Activated naive CD4-positive, alpha-beta T cell treated with anti-CD3 and anti-CD28 coated beads, Interleukin-2, amount 10 ng/mL, durations not matched to agents 7 days and 5 days (primary cell): ENCODE measurements at regions not wholly inside any gene's neighbourhood (a gene's known extent, or its start where the extent isn't known, plus 50 kb on each side); places are given as distances from the start of the nearest gene placed in this dataset.
"Not testable (repeated sequence)": the region's sequence is repeated elsewhere in the genome, so short reads cannot be mapped to it uniquely, and the experiment has no call there.

Source experiments
- CTCF ChIA-PET: fragments of 350-600 bp; sonication (Branson Sonifier 250); formaldehyde crosslinking; loops from one replicate; lab custom pipeline; 2021; ENCODE audit warnings: antibody characterized with exemption; lab: Charles Lee
- DNase-seq: peaks from one replicate; pipeline ENCODE4 v3.0.0-alpha.2; 2020
- H3K27ac Mint-ChIP-seq: one replicate; pipeline ENCODE4 v1.8.0; 2021; ENCODE audit warnings: mild to moderate bottlenecking, moderate library complexity, mixed read lengths
- H3K27me3 Mint-ChIP-seq: one replicate; pipeline ENCODE4 v1.8.0; 2021; ENCODE audit warnings: mild to moderate bottlenecking, mixed read lengths
- H3K36me3 Mint-ChIP-seq: one replicate; pipeline ENCODE4 v1.8.0; 2021; ENCODE audit warnings: mixed read lengths
- H3K4me1 Mint-ChIP-seq: one replicate; pipeline ENCODE4 v1.8.0; 2021; ENCODE audit warnings: mixed read lengths
- H3K4me3 Mint-ChIP-seq: one replicate; pipeline ENCODE4 v1.8.0; 2021; ENCODE audit warnings: mild to moderate bottlenecking, moderate library complexity, mixed read lengths
- H3K9me3 Mint-ChIP-seq: one replicate; pipeline ENCODE4 v1.8.0; 2021; ENCODE audit warnings: mixed read lengths

DNA sequence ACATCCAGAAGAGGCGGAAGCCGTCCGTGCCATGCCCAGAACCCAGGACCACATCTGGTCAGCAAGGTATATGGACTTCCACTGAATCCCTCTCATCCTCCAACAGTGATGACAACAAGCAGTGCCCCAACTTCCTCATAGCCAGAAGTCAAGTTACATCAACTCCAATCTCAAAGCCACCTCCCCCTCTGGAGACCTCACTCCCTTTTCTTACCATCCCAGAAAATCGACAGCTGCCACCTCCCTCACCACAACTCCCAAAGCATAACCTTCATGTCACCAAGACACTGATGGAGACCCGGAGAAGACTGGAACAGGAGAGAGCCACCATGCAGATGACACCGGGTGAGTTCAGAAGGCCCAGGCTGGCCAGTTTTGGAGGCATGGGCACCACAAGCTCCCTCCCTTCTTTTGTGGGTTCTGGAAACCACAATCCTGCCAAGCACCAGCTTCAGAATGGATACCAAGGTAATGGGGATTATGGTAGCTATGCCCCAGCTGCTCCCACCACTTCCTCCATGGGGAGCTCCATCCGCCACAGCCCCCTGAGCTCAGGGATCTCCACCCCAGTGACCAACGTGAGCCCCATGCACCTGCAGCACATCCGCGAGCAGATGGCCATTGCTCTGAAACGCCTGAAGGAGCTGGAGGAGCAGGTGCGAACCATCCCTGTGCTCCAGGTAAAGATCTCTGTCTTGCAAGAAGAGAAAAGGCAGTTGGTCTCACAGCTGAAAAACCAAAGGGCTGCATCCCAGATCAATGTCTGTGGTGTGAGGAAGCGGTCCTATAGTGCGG, 130.3 kb upstream of the DMRT1 start:
- H3K9me3 Mint-ChIP-seq: no peaks in the 10 kb centered on the region
- no peak overlapping the region for H3K4me3 Mint-ChIP-seq
- H3K27ac Mint-ChIP-seq: no peak overlapping the region
- H3K27me3 Mint-ChIP-seq: peaks cover 10% of the 10 kb centered on the region
- H3K4me1 Mint-ChIP-seq: peaks cover 15% of the 10 kb centered on the region
- DNase-seq: no peak
- CTCF ChIA-PET: no interaction called here
- H3K36me3 Mint-ChIP-seq: peaks cover 7% of the 10 kb centered on the region

DNA sequence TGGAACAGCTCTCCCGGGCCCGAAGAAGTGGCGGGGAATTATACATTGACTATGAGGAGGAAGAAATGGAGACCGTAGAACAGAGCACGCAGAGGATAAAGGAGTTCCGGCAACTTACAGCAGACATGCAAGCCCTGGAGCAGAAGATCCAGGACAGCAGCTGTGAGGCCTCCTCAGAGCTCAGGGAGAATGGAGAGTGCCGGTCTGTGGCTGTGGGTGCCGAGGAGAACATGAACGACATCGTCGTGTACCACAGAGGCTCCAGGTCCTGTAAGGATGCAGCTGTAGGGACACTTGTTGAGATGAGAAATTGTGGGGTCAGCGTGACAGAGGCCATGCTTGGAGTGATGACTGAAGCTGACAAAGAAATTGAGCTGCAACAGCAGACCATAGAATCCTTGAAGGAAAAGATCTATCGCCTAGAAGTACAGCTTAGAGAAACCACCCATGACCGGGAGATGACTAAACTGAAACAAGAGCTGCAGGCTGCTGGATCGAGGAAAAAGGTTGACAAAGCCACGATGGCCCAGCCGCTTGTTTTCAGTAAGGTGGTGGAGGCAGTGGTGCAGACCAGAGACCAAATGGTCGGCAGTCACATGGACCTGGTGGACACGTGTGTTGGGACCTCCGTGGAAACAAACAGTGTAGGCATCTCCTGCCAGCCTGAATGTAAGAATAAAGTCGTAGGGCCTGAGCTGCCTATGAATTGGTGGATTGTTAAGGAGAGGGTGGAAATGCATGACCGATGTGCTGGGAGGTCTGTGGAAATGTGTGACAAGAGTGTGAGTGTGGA, 129.5 kb upstream of the DMRT1 start:
- Mint-ChIP-seq H3K36me3 (peaks cover 7% of the 10 kb centered on the region), H3K27me3 (peaks cover 5% of the 10 kb centered on the region), H3K4me1 (peaks cover 7% of the 10 kb centered on the region), H3K27ac (no peak overlapping the region), H3K9me3 (no peaks in the 10 kb centered on the region), H3K4me3 (no peak overlapping the region)
- DNase-seq: no peak
- CTCF ChIA-PET: no interaction called here

DNA sequence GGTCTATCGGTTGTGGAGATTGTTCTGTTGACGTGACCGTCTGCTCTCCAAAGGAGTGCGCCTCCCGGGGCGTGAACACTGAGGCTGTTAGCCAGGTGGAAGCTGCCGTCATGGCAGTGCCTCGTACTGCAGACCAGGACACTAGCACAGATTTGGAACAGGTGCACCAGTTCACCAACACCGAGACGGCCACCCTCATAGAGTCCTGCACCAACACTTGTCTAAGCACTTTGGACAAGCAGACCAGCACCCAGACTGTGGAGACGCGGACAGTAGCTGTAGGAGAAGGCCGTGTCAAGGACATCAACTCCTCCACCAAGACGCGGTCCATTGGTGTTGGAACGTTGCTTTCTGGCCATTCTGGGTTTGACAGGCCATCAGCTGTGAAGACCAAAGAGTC, 128.9 kb upstream of the DMRT1 start:
- CTCF ChIA-PET: no interaction called here
- no peak overlapping the region for H3K4me3 Mint-ChIP-seq

DNA sequence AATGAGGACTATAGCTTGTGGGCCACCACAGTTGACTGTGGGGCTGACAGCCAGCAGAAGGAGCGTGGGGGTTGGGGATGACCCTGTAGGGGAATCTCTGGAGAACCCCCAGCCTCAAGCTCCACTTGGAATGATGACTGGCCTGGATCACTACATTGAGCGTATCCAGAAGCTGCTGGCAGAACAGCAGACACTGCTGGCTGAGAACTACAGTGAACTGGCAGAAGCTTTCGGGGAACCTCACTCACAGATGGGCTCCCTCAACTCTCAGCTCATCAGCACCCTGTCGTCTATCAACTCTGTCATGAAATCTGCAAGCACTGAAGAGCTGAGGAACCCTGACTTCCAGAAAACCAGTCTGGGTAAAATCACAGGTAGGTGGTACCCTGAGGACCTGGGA, 128.4 kb upstream of the DMRT1 start:
- peaks cover 7% of the 10 kb centered on the region for H3K36me3 Mint-ChIP-seq
- CTCF ChIA-PET: no interaction called here
- no peak overlapping the region for H3K27ac Mint-ChIP-seq
- peaks cover 3% of the 10 kb centered on the region for H3K27me3 Mint-ChIP-seq
- peaks cover 7% of the 10 kb centered on the region for H3K4me1 Mint-ChIP-seq
- H3K9me3 Mint-ChIP-seq: no peaks in the 10 kb centered on the region
- no peak overlapping the region for H3K4me3 Mint-ChIP-seq
- no peak for DNase-seq

More for the DNA sequence above, 128.9 kb upstream of the DMRT1 start:
- H3K36me3 Mint-ChIP-seq: peaks cover 7% of the 10 kb centered on the region
- no peak for DNase-seq
- H3K4me1 Mint-ChIP-seq: peaks cover 7% of the 10 kb centered on the region
- H3K9me3 Mint-ChIP-seq: no peaks in the 10 kb centered on the region
- no peak overlapping the region for H3K27ac Mint-ChIP-seq
- peaks cover 3% of the 10 kb centered on the region for H3K27me3 Mint-ChIP-seq

DNA sequence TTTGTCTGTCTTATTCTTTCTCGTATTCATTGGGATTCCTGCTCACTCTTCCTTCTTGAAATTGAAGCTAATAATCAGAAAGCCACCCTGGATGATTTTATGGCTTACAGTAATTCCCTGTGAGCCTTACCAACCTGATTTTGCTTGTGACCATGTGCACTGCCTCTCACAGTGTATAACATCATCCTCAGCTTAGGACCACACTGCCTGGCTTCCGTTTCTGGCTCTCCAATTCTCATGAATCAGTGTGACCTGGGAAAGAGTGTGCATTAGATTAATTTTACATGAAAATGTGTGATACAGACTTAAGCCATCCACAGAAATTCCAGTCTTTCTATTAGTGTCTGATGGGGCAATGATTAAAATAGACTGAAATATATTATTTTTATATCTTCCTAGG, 126.8 kb upstream of the DMRT1 start:
- DNase-seq: no peak
- CTCF ChIA-PET: no interaction called here
- Mint-ChIP-seq H3K4me3 (no peak overlapping the region), H3K4me1 (no peaks in the 10 kb centered on the region), H3K9me3 (no peaks in the 10 kb centered on the region), H3K36me3 (peaks cover 5% of the 10 kb centered on the region), H3K27me3 (no peaks in the 10 kb centered on the region), H3K27ac (no peak overlapping the region)

DNA sequence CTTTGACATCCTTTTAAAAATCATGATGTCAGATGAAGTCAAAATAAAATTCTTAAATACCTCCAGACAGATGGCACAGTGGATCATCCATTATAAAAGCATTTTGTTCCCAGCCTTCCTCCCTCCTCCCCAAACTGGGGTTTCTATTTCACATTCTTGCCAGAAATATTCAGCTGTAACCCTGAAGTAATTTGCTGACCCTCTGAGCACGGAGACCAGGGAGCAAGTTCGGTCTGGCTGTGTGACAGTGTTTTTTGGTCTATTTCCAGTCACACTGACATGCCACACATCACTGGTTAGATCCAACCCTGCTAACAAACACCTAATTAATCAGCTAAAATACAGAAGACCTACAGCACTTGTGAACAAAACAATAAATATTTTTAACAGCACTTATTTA, 126.2 kb upstream of the DMRT1 start:
- no peak for DNase-seq
- Mint-ChIP-seq H3K4me1 (no peaks in the 10 kb centered on the region), H3K27ac (no peak overlapping the region), H3K27me3 (no peaks in the 10 kb centered on the region), H3K4me3 (no peak overlapping the region), H3K9me3 (no peaks in the 10 kb centered on the region), H3K36me3 (peaks cover 5% of the 10 kb centered on the region)
- CTCF ChIA-PET: no interaction called here

DNA sequence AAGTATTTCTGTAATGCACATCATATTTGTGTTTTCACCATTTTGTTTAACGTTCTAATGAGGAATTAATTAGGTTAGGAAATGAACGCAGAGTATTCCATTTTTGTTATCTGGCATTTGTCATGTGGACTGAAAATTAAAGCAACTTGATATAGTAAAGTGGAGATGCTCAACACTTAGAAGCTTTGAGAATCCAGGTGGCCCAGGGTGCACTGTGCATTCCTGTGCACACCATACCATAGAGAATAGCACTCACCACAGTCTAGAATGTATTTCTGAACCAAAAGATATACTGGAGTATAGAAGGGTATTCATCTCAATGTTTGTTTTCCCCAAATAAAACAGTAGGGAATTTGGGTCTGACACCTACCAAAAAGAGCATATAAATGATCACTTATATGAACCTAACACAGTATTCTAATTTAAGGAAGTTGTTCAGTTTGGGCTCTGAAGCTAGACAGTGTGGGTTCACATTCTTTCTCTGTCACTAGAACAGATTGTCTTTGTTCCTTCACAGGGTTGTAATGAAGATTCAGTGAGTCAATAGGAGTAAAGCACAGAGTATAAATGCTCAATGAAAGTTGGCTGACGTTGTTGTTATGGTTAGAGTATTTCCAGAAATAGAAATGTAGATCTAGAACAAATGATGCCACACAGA, 125.6 kb upstream of the DMRT1 start:
- peaks cover 2% of the 10 kb centered on the region for H3K36me3 Mint-ChIP-seq
- H3K4me3 Mint-ChIP-seq: no peak overlapping the region
- CTCF ChIA-PET: no interaction called here
- DNase-seq: no peak
- no peaks in the 10 kb centered on the region for H3K4me1 Mint-ChIP-seq
- no peak overlapping the region for H3K27ac Mint-ChIP-seq
- no peaks in the 10 kb centered on the region for H3K27me3 Mint-ChIP-seq
- no peaks in the 10 kb centered on the region for H3K9me3 Mint-ChIP-seq

DNA sequence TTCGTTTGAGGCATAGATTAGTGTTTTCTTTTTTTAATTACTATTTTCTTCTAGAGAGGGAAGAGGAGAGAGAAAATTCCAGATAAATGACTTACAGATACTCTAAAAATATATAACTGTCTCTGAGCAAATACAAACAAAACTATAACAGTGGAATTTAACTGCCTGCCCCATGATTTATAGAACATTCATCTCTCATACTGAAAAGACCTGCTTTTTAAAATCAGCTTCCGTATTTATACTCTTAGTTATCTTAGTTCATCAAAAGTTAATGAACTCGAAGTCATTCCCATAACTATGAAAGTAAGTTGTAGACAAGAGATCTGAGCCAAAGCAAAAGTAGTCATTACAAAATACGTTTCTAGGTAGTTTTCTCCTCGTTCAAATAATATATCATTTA, 123.8 kb upstream of the DMRT1 start:
- H3K27ac Mint-ChIP-seq: no peak overlapping the region
- CTCF ChIA-PET: no interaction called here
- no peaks in the 10 kb centered on the region for H3K36me3 Mint-ChIP-seq

DNA sequence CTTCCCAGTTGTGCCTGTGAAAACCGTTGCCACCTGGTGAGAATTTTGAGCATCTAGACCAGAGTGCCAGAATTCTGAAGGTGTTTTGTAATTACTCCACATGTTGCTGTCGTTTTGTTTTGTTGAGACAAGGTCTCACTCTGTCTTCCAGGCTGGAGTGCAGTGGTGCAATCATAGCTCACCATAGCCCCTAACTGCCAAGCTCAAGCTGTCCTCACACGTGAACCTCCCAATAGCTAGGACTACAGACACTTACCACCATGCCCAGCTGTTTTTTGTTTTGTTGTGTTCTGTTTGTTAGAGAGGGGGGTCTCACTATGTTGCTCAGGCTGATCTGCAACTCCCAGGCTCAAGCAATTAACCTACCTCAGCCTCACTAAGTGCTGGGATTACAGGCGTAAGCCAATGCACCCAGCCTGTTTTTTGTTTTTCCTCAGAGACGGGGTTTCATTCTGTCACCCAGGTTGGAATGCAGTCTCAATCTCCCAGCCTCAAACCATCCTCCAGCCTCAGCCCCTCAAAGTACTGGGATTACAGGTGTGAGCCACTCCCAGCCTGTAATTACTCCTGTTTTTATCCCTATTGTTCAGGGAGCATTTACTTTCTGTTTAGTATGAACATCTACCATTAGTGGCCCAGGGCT, 121.1 kb upstream of the DMRT1 start:
- H3K9me3 Mint-ChIP-seq: no peaks in the 10 kb centered on the region
- H3K27me3 Mint-ChIP-seq: no peaks in the 10 kb centered on the region
- H3K4me3 Mint-ChIP-seq: no peak overlapping the region
- H3K4me1 Mint-ChIP-seq: no peaks in the 10 kb centered on the region
- CTCF ChIA-PET: no interaction called here
- no peaks in the 10 kb centered on the region for H3K36me3 Mint-ChIP-seq
- no peak for DNase-seq
- no peak overlapping the region for H3K27ac Mint-ChIP-seq

More for the DNA sequence above, 123.8 kb upstream of the DMRT1 start:
- no peak for DNase-seq
- Mint-ChIP-seq H3K4me1 (no peaks in the 10 kb centered on the region), H3K27me3 (no peaks in the 10 kb centered on the region), H3K4me3 (no peak overlapping the region), H3K9me3 (no peaks in the 10 kb centered on the region)

DNA sequence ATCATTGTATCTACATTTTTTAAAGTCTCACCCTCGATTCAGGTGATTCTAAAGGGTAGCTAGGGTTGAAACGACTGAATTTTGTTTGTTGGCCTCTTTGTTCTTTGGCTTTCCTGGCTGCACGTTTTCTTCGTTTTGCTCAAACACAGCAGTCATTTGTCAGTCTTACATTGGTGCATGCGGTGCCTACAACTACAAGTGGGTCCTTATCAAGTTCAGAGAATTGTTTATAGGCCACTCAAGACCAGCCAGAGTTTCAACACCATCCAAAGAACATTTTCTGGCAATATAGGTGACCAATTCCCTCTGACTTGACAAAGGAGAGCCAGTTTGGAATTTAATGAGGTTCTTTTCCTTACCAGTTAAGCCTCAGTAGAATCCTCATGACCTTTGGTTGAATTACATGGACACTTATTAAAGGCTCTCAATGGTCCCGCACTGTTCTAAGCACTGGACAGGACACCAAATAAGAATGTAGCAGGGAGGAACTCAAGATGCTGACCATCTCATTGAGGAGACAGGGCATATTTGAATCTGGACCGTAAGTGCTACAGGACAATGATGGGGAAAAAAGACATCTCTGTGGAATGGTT, 119.0 kb upstream of the DMRT1 start:
- Mint-ChIP-seq H3K27me3 (no peaks in the 10 kb centered on the region), H3K4me3 (no peak overlapping the region), H3K4me1 (no peaks in the 10 kb centered on the region), H3K27ac (no peak overlapping the region), H3K36me3 (no peaks in the 10 kb centered on the region), H3K9me3 (no peaks in the 10 kb centered on the region)
- DNase-seq: no peak
- CTCF ChIA-PET: no interaction called here

DNA sequence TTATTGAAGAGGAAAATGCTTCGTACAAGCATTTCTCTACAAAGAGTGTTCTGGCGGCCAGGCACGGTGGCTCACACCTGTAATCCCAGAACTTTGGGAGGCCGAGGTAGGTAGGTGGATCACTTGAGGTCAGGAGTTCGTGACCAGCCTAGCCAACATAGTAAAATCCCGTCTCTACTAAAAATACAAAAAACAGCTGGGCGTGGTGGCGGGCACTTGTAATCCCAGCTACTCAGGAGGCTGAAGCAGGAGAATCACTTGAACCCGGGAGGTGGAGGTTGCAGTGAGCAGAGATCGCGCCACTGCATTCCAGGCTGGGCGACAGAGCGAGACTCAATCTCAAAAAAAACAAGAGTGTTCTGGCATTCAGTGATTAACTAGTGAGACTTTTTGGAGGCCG, 117.0 kb upstream of the DMRT1 start:
- DNase-seq, H3K36me3 Mint-ChIP-seq, CTCF ChIA-PET, H3K4me3 Mint-ChIP-seq, H3K9me3 Mint-ChIP-seq, H3K27me3 Mint-ChIP-seq, H3K4me1 Mint-ChIP-seq, H3K27ac Mint-ChIP-seq: not testable (repeated sequence)

DNA sequence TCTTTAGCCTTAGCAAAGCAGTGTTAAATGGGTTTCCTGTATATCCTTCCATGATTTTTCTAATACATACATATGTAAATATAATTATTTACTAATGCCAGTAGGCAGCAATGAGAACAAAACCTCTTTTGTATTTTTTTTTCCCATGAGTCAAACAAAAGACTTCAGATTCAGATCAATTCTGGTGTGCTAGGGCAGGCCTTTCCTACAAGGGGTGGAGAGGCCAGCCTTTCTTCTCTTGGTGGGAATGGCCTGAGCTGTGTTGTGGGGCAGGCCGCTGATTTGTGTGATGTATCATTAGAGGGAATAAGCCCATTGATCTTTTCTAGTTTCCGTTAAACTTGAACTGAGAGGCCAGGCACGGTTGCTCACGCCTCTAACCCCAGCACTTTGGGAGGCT, 115.5 kb upstream of the DMRT1 start:
- CTCF ChIA-PET: no interaction called here
- Mint-ChIP-seq H3K4me3 (no peak overlapping the region), H3K36me3 (peaks cover 2% of the 10 kb centered on the region)

DNA sequence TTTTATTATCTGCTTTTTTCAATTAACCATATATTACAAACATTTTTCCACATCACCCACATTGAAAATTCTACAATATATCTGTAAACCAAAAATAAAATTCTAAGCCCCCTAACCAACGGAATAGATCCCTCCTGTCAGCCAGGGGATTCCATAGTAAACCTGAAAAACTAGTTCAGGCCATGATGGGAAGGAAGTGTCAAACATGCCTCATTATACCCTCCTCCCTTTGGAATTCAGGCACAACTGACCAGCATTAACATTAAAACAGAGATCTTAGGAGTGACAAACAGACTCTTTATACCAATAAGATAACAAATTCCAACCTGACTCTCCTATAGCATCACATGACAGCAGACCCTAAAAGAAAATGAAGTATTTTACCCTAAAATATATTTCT, 113.7 kb upstream of the DMRT1 start:
- DNase-seq: no peak

More for the DNA sequence above, 115.5 kb upstream of the DMRT1 start:
- no peaks in the 10 kb centered on the region for H3K4me1 Mint-ChIP-seq
- no peak overlapping the region for H3K27ac Mint-ChIP-seq
- no peaks in the 10 kb centered on the region for H3K9me3 Mint-ChIP-seq
- H3K27me3 Mint-ChIP-seq: no peaks in the 10 kb centered on the region
- no peak for DNase-seq

DNA sequence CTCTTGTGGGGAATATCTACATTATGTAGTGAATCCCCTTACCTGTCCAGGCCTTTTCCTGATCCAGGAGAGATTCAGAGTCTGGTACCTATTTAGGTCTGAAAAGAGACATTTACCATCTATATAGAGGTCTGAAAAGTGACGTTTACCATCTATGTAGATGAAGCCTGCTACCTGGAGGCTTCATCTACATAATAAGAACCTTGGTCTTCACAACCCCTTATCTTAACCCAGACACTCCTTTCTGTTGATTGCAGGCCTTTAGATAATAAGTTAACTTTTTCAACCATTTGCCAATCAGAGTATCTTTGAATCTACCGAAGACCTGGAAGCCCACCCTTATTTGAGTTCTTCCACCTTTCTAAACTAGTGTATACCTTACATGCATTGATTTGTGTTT, 113.0 kb upstream of the DMRT1 start:
- DNase-seq: no peak
- H3K27me3 Mint-ChIP-seq: no peaks in the 10 kb centered on the region
- no peaks in the 10 kb centered on the region for H3K4me1 Mint-ChIP-seq
- no peak overlapping the region for H3K4me3 Mint-ChIP-seq
- no peaks in the 10 kb centered on the region for H3K9me3 Mint-ChIP-seq
- H3K27ac Mint-ChIP-seq: no peak overlapping the region
- CTCF ChIA-PET: no interaction called here
- H3K36me3 Mint-ChIP-seq: peaks cover 5% of the 10 kb centered on the region

More for the DNA sequence above, 113.7 kb upstream of the DMRT1 start:
- Mint-ChIP-seq H3K27me3 (no peaks in the 10 kb centered on the region), H3K4me1 (no peaks in the 10 kb centered on the region), H3K9me3 (no peaks in the 10 kb centered on the region), H3K27ac (no peak overlapping the region), H3K36me3 (peaks cover 5% of the 10 kb centered on the region), H3K4me3 (no peak overlapping the region)
- CTCF ChIA-PET: no interaction called here
